ENCODE measurements at regions not wholly inside any gene's neighbourhood (a gene's known extent, or its start where the extent isn't known, plus 50 kb on each side); places are given as distances from the start of the nearest gene placed in this dataset.
"Not testable (repeated sequence)": the region's sequence is repeated elsewhere in the genome, so short reads cannot be mapped to it uniquely, and the experiment has no call there.

- no peak for DNase-seq
These were observed 134.3 kb downstream of the TFCP2L1 start for GRCh38 chr2:121150713-121151112.

GRCh38 chr2:121151311-121152109 is 133.5 kb downstream of the TFCP2L1 start:
- DNase-seq, result no peak

GRCh38 chr2:121152861-121153260 is 132.1 kb downstream of the TFCP2L1 start:
- no peak for DNase-seq

GRCh38 chr2:121153516-121153915 is 131.5 kb downstream of the TFCP2L1 start:
- no peak for DNase-seq

- DNase-seq, result no peak
These were observed 129.4 kb downstream of the TFCP2L1 start for GRCh38 chr2:121155502-121156056.

GRCh38 chr2:121157481-121157880 is 127.5 kb downstream of the TFCP2L1 start:
- not testable (repeated sequence) for DNase-seq

GRCh38 chr2:121159291-121160071 is 125.5 kb downstream of the TFCP2L1 start:
- no peak for DNase-seq

- DNase-seq, result no peak
These were observed 124.6 kb downstream of the TFCP2L1 start for GRCh38 chr2:121160366-121160765.

GRCh38 chr2:121161272-121161671 is 123.7 kb downstream of the TFCP2L1 start:
- no peak for DNase-seq

- DNase-seq, result no peak
These were observed 122.1 kb downstream of the TFCP2L1 start for GRCh38 chr2:121162893-121163292.

GRCh38 chr2:121164042-121164441 is 121.0 kb downstream of the TFCP2L1 start:
- DNase-seq, result no peak

- DNase-seq, result no peak
These were observed 119.9 kb downstream of the TFCP2L1 start for GRCh38 chr2:121165038-121165542.

All from activated effector memory CD4-positive, alpha-beta T cell treated with Interleukin-2 at 50 U/mL for 16 hours (primary cell).